ENCODE measurements at regions not wholly inside any gene's neighbourhood (a gene's known extent, or its start where the extent isn't known, plus 50 kb on each side); places are given as distances from the start of the nearest gene placed in this dataset.

DNA sequence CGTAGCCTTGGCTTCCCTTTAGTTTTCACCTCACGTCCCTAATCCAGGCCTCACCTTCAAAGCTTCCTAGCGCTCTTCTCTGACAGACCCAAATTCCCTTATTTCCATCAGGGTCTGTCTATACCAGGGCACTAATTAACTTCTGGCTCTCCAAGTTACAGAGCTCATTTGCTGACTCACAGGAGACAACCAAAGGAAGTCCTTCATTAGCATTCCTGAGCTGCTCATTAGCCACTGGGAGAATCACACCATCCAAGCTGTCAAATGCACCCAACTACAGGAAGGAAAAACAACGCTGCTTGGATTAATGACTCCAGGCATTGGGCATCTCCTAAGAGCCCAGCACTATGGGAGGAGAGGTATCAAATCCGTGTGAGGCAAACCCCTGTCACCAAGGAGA is 109.8 kb upstream of the ALK start:
- TF ChIP-seq, protein P1, sequence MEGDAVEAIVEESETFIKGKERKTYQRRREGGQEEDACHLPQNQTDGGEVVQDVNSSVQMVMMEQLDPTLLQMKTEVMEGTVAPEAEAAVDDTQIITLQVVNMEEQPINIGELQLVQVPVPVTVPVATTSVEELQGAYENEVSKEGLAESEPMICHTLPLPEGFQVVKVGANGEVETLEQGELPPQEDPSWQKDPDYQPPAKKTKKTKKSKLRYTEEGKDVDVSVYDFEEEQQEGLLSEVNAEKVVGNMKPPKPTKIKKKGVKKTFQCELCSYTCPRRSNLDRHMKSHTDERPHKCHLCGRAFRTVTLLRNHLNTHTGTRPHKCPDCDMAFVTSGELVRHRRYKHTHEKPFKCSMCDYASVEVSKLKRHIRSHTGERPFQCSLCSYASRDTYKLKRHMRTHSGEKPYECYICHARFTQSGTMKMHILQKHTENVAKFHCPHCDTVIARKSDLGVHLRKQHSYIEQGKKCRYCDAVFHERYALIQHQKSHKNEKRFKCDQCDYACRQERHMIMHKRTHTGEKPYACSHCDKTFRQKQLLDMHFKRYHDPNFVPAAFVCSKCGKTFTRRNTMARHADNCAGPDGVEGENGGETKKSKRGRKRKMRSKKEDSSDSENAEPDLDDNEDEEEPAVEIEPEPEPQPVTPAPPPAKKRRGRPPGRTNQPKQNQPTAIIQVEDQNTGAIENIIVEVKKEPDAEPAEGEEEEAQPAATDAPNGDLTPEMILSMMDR (IDR thresholded peaks at IDR 0.05): no peak
- TF ChIP-seq POLR2A (IDR thresholded peaks at IDR 0.05): no peak
- ATAC-seq: no peak
- H3K4me1 ChIP-seq: no peaks in the 10 kb centered on the region
- WGBS, 2 donors: 60 to 69% methylated on average over 5 of the region's 5 CpGs
- no peaks in the 10 kb centered on the region for H3K9me3 ChIP-seq
- H3K27me3 ChIP-seq: no peaks in the 10 kb centered on the region
- DNase-seq: no peak
- H3K27ac ChIP-seq: no peak overlapping the region
- H3K36me3 ChIP-seq (replicated peaks in 1 of 2; ENCODE audit: insufficient read depth in 1 of 2, low read depth in 2 of 2): no peaks in the 10 kb centered on the region
- no peak overlapping the region for H3K4me3 ChIP-seq
- intact Hi-C loops (cut with DNase I): no loop called here

DNA sequence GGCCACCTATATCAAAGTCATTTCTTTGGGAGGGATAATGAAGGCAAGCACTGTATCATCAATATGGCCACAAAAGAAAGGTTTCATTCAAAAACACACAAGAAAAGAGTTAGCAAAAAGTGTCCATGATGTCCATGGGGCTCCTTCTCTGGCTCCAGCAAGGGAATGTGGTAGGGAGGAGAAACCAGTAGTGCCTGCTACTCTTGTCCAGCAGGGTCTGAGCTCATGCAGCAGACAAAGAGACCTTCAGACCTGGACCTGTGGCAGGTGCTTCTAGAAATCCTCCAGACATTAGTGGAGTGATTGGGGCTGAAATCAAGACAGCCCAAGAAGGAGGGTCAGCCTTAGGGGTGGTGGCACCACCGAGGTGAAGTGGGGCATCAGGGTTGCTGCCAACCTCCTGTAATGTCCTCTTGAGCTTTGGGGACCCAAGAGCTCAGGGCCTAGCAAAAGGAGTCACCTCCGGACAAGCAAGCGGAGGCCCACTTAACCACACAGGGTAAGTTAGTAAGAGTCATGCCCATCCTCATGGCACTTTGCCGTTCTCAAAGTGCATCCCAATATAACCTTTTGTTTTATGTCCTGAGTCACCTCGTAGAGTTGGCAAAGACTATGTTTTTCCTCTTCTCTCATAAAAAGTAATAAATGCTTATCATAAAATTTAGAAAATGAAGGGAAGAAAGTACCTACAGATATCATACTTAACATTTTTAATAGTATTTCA is 112.6 kb upstream of the YPEL5 start:
- intact Hi-C loops (cut with DNase I): no loop called here
- no peaks in the 10 kb centered on the region for H3K27me3 ChIP-seq
- ATAC-seq (no peak), DNase-seq (no peak)
- H3K4me1 ChIP-seq: peaks cover 7% of the 10 kb centered on the region
- H3K36me3 ChIP-seq (replicated peaks in 1 of 2; ENCODE audit: insufficient read depth in 1 of 2, low read depth in 2 of 2): no peaks in the 10 kb centered on the region
- TF ChIP-seq POLR2A (IDR thresholded peaks at IDR 0.05): no peak
- TF ChIP-seq, protein P1 (IDR thresholded peaks at IDR 0.05): no peak
- H3K9me3 ChIP-seq: no peaks in the 10 kb centered on the region
- 81 to 86% methylated on average over 5 of the region's 5 CpGs for WGBS, 2 donors
- H3K4me3 ChIP-seq: no peak overlapping the region
- no peak overlapping the region for H3K27ac ChIP-seq

DNA sequence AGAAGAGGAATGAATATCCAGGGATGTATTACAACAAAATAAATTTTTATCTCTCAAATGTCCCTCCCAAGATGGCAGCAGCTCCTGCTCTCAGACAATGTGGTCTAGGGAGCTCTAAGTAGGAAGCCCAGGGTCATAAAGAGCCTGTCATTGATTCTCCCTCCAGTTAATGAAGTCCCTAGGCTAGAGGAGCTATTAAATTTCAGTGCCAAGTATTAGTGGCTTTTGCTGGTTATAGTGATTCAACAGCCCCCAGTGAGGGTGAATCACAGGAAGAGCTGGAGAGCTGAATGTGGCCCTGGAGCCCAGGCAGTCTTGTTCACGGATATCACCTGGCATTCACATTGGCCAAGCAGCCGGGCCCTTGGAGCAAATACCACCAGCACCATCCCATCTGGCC is 109.8 kb upstream of the YPEL5 start:
- WGBS, 2 donors: 84 to 100% methylated on average over 1 to 2 of the region's 2 CpGs
- TF ChIP-seq, protein P1 (IDR thresholded peaks at IDR 0.05): no peak
- no peak for TF ChIP-seq POLR2A (IDR thresholded peaks at IDR 0.05)
- intact Hi-C loops (cut with DNase I): no loop called here
- Histone ChIP-seq H3K4me3 (no peak overlapping the region), H3K9me3 (no peaks in the 10 kb centered on the region), H3K27ac (no peak overlapping the region), H3K36me3 (replicated peaks in 1 of 2; ENCODE audit: insufficient read depth in 1 of 2, low read depth in 2 of 2) (no peaks in the 10 kb centered on the region), H3K27me3 (no peaks in the 10 kb centered on the region), H3K4me1 (peaks cover 10% of the 10 kb centered on the region)
- ATAC-seq (no peak), DNase-seq (no peak)

DNA sequence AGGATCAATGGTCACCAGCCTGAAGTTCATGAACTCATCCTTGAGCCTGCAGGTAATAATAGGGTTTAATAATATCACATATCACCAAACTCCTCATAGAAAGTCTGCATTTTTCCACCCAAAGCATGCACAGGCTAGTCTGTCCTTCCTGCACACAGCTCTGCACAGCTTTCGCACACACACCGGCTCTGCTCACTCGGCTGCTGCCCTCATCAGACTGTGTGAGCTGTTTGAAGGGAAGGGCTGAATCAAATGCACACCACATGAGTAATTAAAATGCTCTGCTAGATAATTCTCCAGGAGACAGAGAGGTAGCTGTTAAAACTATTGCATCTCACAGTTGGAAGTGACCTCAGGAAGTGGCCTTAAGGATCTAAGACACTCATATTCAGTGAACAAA is 108.4 kb upstream of the YPEL5 start:
- H3K4me1 ChIP-seq: peaks cover 10% of the 10 kb centered on the region
- DNase-seq: no peak
- H3K27ac ChIP-seq: no peak overlapping the region
- no peaks in the 10 kb centered on the region for H3K27me3 ChIP-seq
- intact Hi-C loops (cut with DNase I): no loop called here
- ATAC-seq: no peak
- 77 to 79% methylated on average over 3 of the region's 3 CpGs for WGBS, 2 donors
- no peak overlapping the region for H3K4me3 ChIP-seq
- TF ChIP-seq, protein P1 (IDR thresholded peaks at IDR 0.05): no peak
- no peak for TF ChIP-seq POLR2A (IDR thresholded peaks at IDR 0.05)
- H3K36me3 ChIP-seq (replicated peaks in 1 of 2; ENCODE audit: insufficient read depth in 1 of 2, low read depth in 2 of 2): no peaks in the 10 kb centered on the region
- H3K9me3 ChIP-seq: no peaks in the 10 kb centered on the region

DNA sequence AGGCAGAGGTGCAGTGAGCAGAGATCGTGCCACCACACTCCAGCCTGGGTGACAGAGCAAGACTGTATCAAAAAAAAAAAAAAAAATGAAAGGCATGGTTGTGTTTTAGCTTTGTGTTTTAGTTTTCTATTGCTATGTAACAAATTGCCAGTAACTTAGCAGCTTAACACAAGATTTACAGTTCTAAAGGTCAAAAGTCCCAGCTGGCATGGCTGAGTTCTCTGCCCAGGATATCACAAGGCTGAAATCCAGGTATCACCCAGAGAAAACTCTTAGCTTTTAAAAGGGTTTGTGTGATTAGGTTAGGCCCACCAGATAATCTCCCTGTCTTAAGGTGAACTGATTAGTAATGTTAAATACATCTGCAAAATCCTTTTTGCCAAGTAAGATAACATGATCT is 107.7 kb upstream of the YPEL5 start:
- DNase-seq (peak in 1 of 4 donors; percentile 8), ATAC-seq (no peak)
- Histone ChIP-seq H3K4me3 (no peak overlapping the region), H3K9me3 (no peaks in the 10 kb centered on the region), H3K27me3 (no peaks in the 10 kb centered on the region), H3K27ac (no peak overlapping the region), H3K4me1 (peaks cover 10% of the 10 kb centered on the region), H3K36me3 (replicated peaks in 1 of 2; ENCODE audit: insufficient read depth in 1 of 2, low read depth in 2 of 2) (no peaks in the 10 kb centered on the region)
- TF ChIP-seq, protein P1 (IDR thresholded peaks at IDR 0.05): no peak
- no peak for TF ChIP-seq POLR2A (IDR thresholded peaks at IDR 0.05)
- 44 to 65% methylated on average over 1 of the region's 1 CpG for WGBS, 2 donors
- intact Hi-C loops (cut with DNase I): no loop called here
